Trophoblast cell (in vitro differentiated cells and primary cell): ENCODE measurements at regions not wholly inside any gene's neighbourhood (a gene's known extent, or its start where the extent isn't known, plus 50 kb on each side); places are given as distances from the start of the nearest gene placed in this dataset.
A peak's percentile ranks its signal among the peaks of the same experiment; 100 is the strongest.

Experiments
- DNase-seq, 2 donors: peaks; one replicate each; pipeline ENCODE4 v3.0.0-alpha.2; 2016
- H2AFZ ChIP-seq: 2 replicates; pipeline ENCODE4 v1.6.1; 2013; ENCODE audit warnings: low read length, moderate library complexity, mild to moderate bottlenecking; ENCODE audit not compliant: insufficient read depth, poor library complexity
- H2AK5ac ChIP-seq: 2 replicates; pipeline ENCODE4 v1.6.1; 2013; ENCODE audit warnings: mild to moderate bottlenecking, low read length
- H2BK120ac ChIP-seq: 2 replicates; pipeline ENCODE4 v1.6.1; 2013; ENCODE audit warnings: low read length, mild to moderate bottlenecking, moderate library complexity; ENCODE audit not compliant: insufficient read depth, poor library complexity
- H2BK12ac ChIP-seq: 2 replicates; pipeline ENCODE4 v1.6.1; 2013; ENCODE audit warnings: mild to moderate bottlenecking, low read length, moderate library complexity
- H2BK5ac ChIP-seq: 2 replicates; pipeline ENCODE4 v1.6.1; 2013; ENCODE audit warnings: low read length, low read depth, moderate library complexity, mild to moderate bottlenecking; ENCODE audit not compliant: poor library complexity
- H3K14ac ChIP-seq: 2 replicates; pipeline ENCODE4 v1.6.1; 2013; ENCODE audit warnings: mild to moderate bottlenecking, low read length
- H3K18ac ChIP-seq: 2 replicates; pipeline ENCODE4 v1.6.1; 2013; ENCODE audit warnings: mild to moderate bottlenecking, low read length
- H3K23ac ChIP-seq: 2 replicates; pipeline ENCODE4 v1.6.1; 2013; ENCODE audit warnings: low read length
- H3K27ac ChIP-seq: 2 replicates; pipeline ENCODE4 v1.5.1; 2013; ENCODE audit warnings: low read depth, mild to moderate bottlenecking, inconsistent platforms, low read length, moderate library complexity
- H3K27me3 ChIP-seq: 2 replicates; pipeline ENCODE4 v1.6.1; 2013; ENCODE audit warnings: inconsistent platforms, mild to moderate bottlenecking, low read length, moderate library complexity; ENCODE audit not compliant: insufficient read depth
- H3K36me3 ChIP-seq, 2 experiments: 1 replicate in 1 of 2; 2 replicates in 1 of 2; pipeline ENCODE4 v1.6.1; 2013; ENCODE audit warnings: low read length in 2 of 2, mild to moderate bottlenecking in 2 of 2, moderate library complexity in 1 of 2; ENCODE audit not compliant: insufficient read depth in 2 of 2, control insufficient read depth in 1 of 2
- H3K4ac ChIP-seq: 2 replicates; pipeline ENCODE4 v1.6.1; 2013; ENCODE audit warnings: low read depth, mild to moderate bottlenecking, low read length, moderate library complexity
- H3K4me1 ChIP-seq, 2 experiments: 1 replicate in 1 of 2; 2 replicates in 1 of 2; pipeline ENCODE4 v1.6.1; 2013; ENCODE audit warnings: low read length in 2 of 2, mild to moderate bottlenecking in 2 of 2, moderate library complexity in 1 of 2; ENCODE audit not compliant: insufficient read depth in 2 of 2, control insufficient read depth in 1 of 2
- H3K4me2 ChIP-seq: 2 replicates; pipeline ENCODE4 v1.6.1; 2013; ENCODE audit warnings: inconsistent platforms, mild to moderate bottlenecking, low read length, moderate library complexity
- H3K4me3 ChIP-seq: 2 replicates; pipeline ENCODE4 v1.5.1; 2013; ENCODE audit warnings: mild to moderate bottlenecking, low read depth, low read length, inconsistent platforms
- H3K79me1 ChIP-seq: one replicate; pipeline ENCODE4 v1.6.1; 2013; ENCODE audit warnings: low read length
- H3K79me2 ChIP-seq: 2 replicates; pipeline ENCODE4 v1.6.1; 2013; ENCODE audit warnings: low read length, mild to moderate bottlenecking; ENCODE audit not compliant: control insufficient read depth, insufficient read depth, poor library complexity
- H3K9ac ChIP-seq: 2 replicates; pipeline ENCODE4 v1.6.1; 2013; ENCODE audit warnings: mild to moderate bottlenecking, low read length
- H3K9me3 ChIP-seq: 2 replicates; pipeline ENCODE4 v1.6.1; 2013; ENCODE audit warnings: low read depth, mild to moderate bottlenecking, control low read depth, inconsistent platforms, low read length; ENCODE audit not compliant: insufficient read depth
- H4K12ac ChIP-seq: 2 replicates; pipeline ENCODE4 v1.6.1; 2013; ENCODE audit warnings: low read depth, mild to moderate bottlenecking, low read length, moderate library complexity
- H4K8ac ChIP-seq: 2 replicates; pipeline ENCODE4 v1.6.1; 2013; ENCODE audit warnings: low read depth, mild to moderate bottlenecking, low read length, moderate library complexity
- H4K91ac ChIP-seq: one replicate; pipeline ENCODE4 v1.6.1; 2013; ENCODE audit warnings: low read depth, mild to moderate bottlenecking, low read length, moderate library complexity
- WGBS: extraction: QIAGEN DNeasy Blood & Tissue Kit; methylation state at CpG from one replicate; pipeline ENCODE4 v1.1.7; 2013; ENCODE audit warnings: missing lambda C conversion rate; ENCODE audit not compliant: insufficient read length, insufficient coverage; ENCODE audit errors: extremely low coverage; 5-methylcytosine and 5-hydroxymethylcytosine counted together

GRCh38 chr9:71384343-71384742 lies 262.9 kb upstream of the TRPM3 start:
- H4K12ac ChIP-seq, result no peak overlapping the region
- no peak overlapping the region for H3K4me2 ChIP-seq
- no peak overlapping the region for H3K9ac ChIP-seq
- no peaks in the 10 kb centered on the region for H3K27me3 ChIP-seq
- no peaks in the 10 kb centered on the region for H3K36me3 ChIP-seq
- H3K4me1 ChIP-seq, result no peaks in the 10 kb centered on the region
- no peak overlapping the region for H2AFZ ChIP-seq
- no CpG with 5 or more reads among the region's 4 CpGs for WGBS
- H3K79me2 ChIP-seq, result no peaks in the 10 kb centered on the region
- no peak overlapping the region for H2BK5ac ChIP-seq
- no peak overlapping the region for H3K4ac ChIP-seq
- H3K4me3 ChIP-seq, result no peak overlapping the region
- no peak overlapping the region for H2BK12ac ChIP-seq
- H4K91ac ChIP-seq, result no peak overlapping the region
- no peak overlapping the region for H4K8ac ChIP-seq
- H3K79me1 ChIP-seq, result no peaks in the 10 kb centered on the region
- H3K27ac ChIP-seq, result no peak overlapping the region
- no peak overlapping the region for H2AK5ac ChIP-seq
- H2BK120ac ChIP-seq, result no peak overlapping the region
- H3K14ac ChIP-seq, result no peak overlapping the region
- DNase-seq, result peak in 1 of 2 donors; percentile 47
- no peaks in the 10 kb centered on the region for H3K9me3 ChIP-seq
- H3K23ac ChIP-seq, result no peak overlapping the region
- no peak overlapping the region for H3K18ac ChIP-seq

DNA sequence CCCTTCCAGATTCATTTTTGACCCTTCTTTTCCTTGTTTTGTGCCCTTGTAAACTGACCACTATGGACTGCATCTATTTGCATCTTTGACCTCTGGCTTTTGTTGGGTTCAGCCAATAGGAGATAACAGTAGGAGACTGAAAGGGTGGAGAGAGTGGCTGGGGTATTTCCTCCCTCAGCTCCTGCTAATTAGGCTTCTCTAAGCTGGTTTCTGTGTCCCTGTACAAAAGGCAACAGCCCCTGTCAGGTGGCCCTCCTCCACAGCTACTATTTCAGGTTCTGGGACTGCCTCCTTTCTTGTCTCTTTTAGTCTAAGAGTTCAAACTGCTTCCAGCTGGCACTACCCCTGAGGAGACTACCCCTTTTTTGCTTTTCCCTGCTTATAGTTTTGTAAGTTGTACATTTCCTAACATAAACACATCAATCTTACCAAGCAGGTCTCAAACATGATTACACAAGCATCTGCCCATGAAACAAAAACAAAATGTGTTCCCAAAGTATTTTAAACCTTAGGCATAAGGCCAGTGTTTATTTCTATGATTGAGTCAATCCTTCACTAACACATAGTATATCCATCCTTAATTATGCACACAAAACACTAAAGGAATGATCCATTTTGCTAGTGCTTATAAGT lies 262.0 kb upstream of the TRPM3 start:
- Histone ChIP-seq H3K27me3 (no peaks in the 10 kb centered on the region), H3K79me2 (no peaks in the 10 kb centered on the region), H4K91ac (no peak overlapping the region), H3K18ac (no peak overlapping the region), H2BK5ac (no peak overlapping the region), H3K23ac (no peak overlapping the region), H3K9me3 (no peaks in the 10 kb centered on the region), H3K36me3 (no peaks in the 10 kb centered on the region), H2BK12ac (no peak overlapping the region), H2BK120ac (no peak overlapping the region), H3K4me2 (no peak overlapping the region), H3K4me1 (no peaks in the 10 kb centered on the region), H3K9ac (no peak overlapping the region), H4K12ac (peak overlapping the region; percentile 43), H2AK5ac (no peak overlapping the region), H4K8ac (no peak overlapping the region), H2AFZ (no peak overlapping the region), H3K4ac (no peak overlapping the region), H3K14ac (no peak overlapping the region), H3K27ac (no peak overlapping the region), H3K4me3 (no peak overlapping the region), H3K79me1 (no peaks in the 10 kb centered on the region)
- DNase-seq, result no peak

- no CpG with 5 or more reads among the region's 1 CpG for WGBS
- Histone ChIP-seq H3K18ac (no peak overlapping the region), H3K36me3 (no peaks in the 10 kb centered on the region)
These were observed 246.7 kb upstream of the TRPM3 start for GRCh38 chr9:71368157-71368556.

DNA sequence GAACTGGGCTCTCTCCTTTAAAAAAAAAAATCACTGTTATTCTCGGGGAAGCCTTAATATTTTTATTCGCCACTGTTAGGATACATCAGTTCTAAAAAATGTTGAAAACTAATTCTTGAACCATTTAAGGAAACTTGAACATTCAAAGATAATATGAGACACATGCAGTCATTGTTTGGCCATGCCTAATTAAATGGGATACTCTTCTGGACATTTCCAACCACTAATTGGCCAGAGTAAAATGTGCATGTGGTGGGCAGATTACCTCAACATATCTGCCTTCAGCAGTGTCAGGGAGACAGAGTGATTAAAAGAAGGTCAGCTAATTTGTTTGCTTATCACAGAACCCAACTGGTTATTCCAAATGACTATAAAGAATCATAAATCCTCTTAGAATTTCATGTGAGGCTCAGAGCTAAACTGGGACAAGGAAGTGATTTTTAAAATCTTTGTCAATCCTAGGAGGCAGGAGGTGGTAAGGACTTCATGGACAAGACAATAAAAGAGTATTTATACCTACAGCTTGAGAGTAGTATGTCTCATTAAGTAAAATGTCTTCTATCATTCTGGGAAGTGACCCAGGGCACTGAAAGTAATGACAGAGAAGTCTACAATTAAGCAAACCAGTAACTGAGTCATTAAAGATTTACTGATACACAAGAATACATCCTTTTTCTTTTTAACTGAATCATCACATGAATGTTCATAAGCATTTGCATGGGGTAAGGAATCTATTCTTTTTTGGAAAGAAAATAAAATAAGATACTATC lies 242.9 kb upstream of the TRPM3 start:
- no peak overlapping the region for H3K23ac ChIP-seq
- no peak overlapping the region for H2BK5ac ChIP-seq
- no peak overlapping the region for H2AFZ ChIP-seq
- H3K79me2 ChIP-seq, result no peaks in the 10 kb centered on the region
- DNase-seq, result peak; percentile 3 to 47
- H3K27ac ChIP-seq, result no peak overlapping the region
- no peak overlapping the region for H4K91ac ChIP-seq
- no peak overlapping the region for H3K4ac ChIP-seq
- H2BK120ac ChIP-seq, result no peak overlapping the region
- H3K4me2 ChIP-seq, result no peak overlapping the region
- H3K9me3 ChIP-seq, result no peaks in the 10 kb centered on the region
- H3K27me3 ChIP-seq, result no peaks in the 10 kb centered on the region
- no peaks in the 10 kb centered on the region for H3K4me1 ChIP-seq
- no peak overlapping the region for H4K12ac ChIP-seq
- no CpG with 5 or more reads among the region's 2 CpGs for WGBS
- no peak overlapping the region for H3K9ac ChIP-seq
- H3K14ac ChIP-seq, result no peak overlapping the region
- no peak overlapping the region for H4K8ac ChIP-seq
- H3K4me3 ChIP-seq, result no peak overlapping the region
- H3K79me1 ChIP-seq, result no peaks in the 10 kb centered on the region
- no peak overlapping the region for H2AK5ac ChIP-seq
- H2BK12ac ChIP-seq, result no peak overlapping the region
- H3K36me3 ChIP-seq, result no peaks in the 10 kb centered on the region
- H3K18ac ChIP-seq, result no peak overlapping the region

More at GRCh38 chr9:71368157-71368556, 246.7 kb upstream of the TRPM3 start:
- H3K4me1 ChIP-seq, result no peaks in the 10 kb centered on the region
- H2BK5ac ChIP-seq, result no peak overlapping the region
- no peaks in the 10 kb centered on the region for H3K79me2 ChIP-seq
- no peak overlapping the region for H3K9ac ChIP-seq
- no peak overlapping the region for H3K23ac ChIP-seq
- no peak overlapping the region for H2BK12ac ChIP-seq
- H3K4me3 ChIP-seq, result no peak overlapping the region
- H4K91ac ChIP-seq, result no peak overlapping the region
- no peak overlapping the region for H3K4ac ChIP-seq
- H3K27me3 ChIP-seq, result no peaks in the 10 kb centered on the region
- DNase-seq, result no peak
- H3K9me3 ChIP-seq, result no peaks in the 10 kb centered on the region
- H2BK120ac ChIP-seq, result no peak overlapping the region
- H2AFZ ChIP-seq, result no peak overlapping the region
- no peak overlapping the region for H4K8ac ChIP-seq
- no peak overlapping the region for H3K4me2 ChIP-seq
- H4K12ac ChIP-seq, result no peak overlapping the region
- no peak overlapping the region for H2AK5ac ChIP-seq
- H3K79me1 ChIP-seq, result no peaks in the 10 kb centered on the region
- H3K27ac ChIP-seq, result no peak overlapping the region
- no peak overlapping the region for H3K14ac ChIP-seq
